Endothelial cell of umbilical vein (primary cell): ENCODE measurements at regions not wholly inside any gene's neighbourhood (a gene's known extent, or its start where the extent isn't known, plus 50 kb on each side); places are given as distances from the start of the nearest gene placed in this dataset.

Experiments used
- EZH2 ChIP-seq: IDR thresholded peaks from 2 replicates; pipeline ENCODE4 v1.6.1; 2012; ENCODE audit warnings: borderline replicate concordance, low read depth, mild to moderate bottlenecking, moderate library complexity, low read length, inconsistent platforms; ENCODE audit not compliant: severe bottlenecking
- GATA2 ChIP-seq: IDR thresholded peaks from 2 replicates; pipeline ENCODE4 v1.7.0; 2011; ENCODE audit warnings: low read depth, mild to moderate bottlenecking, moderate library complexity, mixed read lengths, low read length; ENCODE audit not compliant: insufficient read length, insufficient read depth
- JUN ChIP-seq: IDR thresholded peaks from 2 replicates; pipeline ENCODE4 v1.6.1; 2011; ENCODE audit warnings: borderline replicate concordance, low read depth; ENCODE audit not compliant: insufficient read length, insufficient read depth
- MYC ChIP-seq: IDR thresholded peaks from one replicate; pipeline ENCODE4 v1.6.1; 2011; ENCODE audit warnings: mild to moderate bottlenecking, low read depth, low read length
- POLR2A ChIP-seq: IDR thresholded peaks from 2 replicates; pipeline ENCODE4 v1.6.1; 2012; ENCODE audit warnings: low read depth, mild to moderate bottlenecking, control low read depth, low read length
- POLR2AphosphoS5 ChIP-seq: IDR thresholded peaks from 2 replicates; pipeline ENCODE4 v1.6.1; 2012; ENCODE audit warnings: low read depth, mild to moderate bottlenecking, control low read depth, low read length, moderate library complexity; ENCODE audit not compliant: insufficient read depth
- TF ChIP-seq, protein P1 (sequence below): IDR thresholded peaks from 2 replicates; pipeline ENCODE4 v1.6.1; 2011; ENCODE audit not compliant: insufficient read depth, insufficient read length
- TF ChIP-seq, protein P2 (sequence below), 2 donors: IDR thresholded peaks; 1 replicate in 1 of 2; 2 replicates in 1 of 2; pipeline ENCODE4 v1.5.1; 2011; ENCODE audit warnings: low read length in 2 of 2, mild to moderate bottlenecking in 2 of 2, moderate library complexity in 2 of 2, control low read depth in 1 of 2, inconsistent platforms in 1 of 2, low read depth in 1 of 2; ENCODE audit not compliant: insufficient read depth in 1 of 2; ENCODE audit errors: extremely low read depth in 1 of 2

DNA sequence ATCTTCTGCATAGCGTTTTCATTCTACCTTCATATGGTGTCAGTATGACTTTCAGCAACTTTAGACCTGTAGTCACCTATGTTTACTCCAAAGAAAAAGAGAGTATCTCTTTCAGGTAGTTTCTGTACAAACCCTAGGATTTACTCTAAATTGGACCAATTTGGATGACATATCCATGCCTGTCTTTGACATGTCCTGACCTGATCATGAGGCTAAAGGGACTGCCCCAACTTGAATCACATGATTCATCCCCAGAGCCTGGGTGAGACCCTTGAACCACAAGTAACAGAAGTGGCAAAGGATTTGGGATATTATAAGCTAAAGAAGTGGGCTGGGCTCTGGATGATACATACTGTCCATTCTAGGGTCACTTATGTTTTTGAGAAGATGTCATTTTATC, 124.5 kb upstream of the CSNK1A1L start:
- TF ChIP-seq, protein P1, sequence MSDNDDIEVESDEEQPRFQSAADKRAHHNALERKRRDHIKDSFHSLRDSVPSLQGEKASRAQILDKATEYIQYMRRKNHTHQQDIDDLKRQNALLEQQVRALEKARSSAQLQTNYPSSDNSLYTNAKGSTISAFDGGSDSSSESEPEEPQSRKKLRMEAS = no peak
- TF ChIP-seq, protein P2, sequence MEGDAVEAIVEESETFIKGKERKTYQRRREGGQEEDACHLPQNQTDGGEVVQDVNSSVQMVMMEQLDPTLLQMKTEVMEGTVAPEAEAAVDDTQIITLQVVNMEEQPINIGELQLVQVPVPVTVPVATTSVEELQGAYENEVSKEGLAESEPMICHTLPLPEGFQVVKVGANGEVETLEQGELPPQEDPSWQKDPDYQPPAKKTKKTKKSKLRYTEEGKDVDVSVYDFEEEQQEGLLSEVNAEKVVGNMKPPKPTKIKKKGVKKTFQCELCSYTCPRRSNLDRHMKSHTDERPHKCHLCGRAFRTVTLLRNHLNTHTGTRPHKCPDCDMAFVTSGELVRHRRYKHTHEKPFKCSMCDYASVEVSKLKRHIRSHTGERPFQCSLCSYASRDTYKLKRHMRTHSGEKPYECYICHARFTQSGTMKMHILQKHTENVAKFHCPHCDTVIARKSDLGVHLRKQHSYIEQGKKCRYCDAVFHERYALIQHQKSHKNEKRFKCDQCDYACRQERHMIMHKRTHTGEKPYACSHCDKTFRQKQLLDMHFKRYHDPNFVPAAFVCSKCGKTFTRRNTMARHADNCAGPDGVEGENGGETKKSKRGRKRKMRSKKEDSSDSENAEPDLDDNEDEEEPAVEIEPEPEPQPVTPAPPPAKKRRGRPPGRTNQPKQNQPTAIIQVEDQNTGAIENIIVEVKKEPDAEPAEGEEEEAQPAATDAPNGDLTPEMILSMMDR (IDR thresholded peaks at IDR 0.05; ENCODE audit: extremely low read depth in 1 of 2, insufficient read depth in 1 of 2, low read depth in 1 of 2, low read length in 2 of 2) = no peak
- TF ChIP-seq MYC (no peak), POLR2AphosphoS5 (no peak), EZH2 (no peak), POLR2A (no peak), GATA2 (no peak), JUN (no peak)
